Fibroblast of peridontal ligament (primary cell): ENCODE measurements at regions not wholly inside any gene's neighbourhood (a gene's known extent, or its start where the extent isn't known, plus 50 kb on each side); places are given as distances from the start of the nearest gene placed in this dataset.
"Not testable (repeated sequence)": the region's sequence is repeated elsewhere in the genome, so short reads cannot be mapped to it uniquely, and the experiment has no call there.

Source experiments
- DNase-seq: peaks from one replicate; pipeline ENCODE4 v3.0.0-alpha.2; 2010; ENCODE audit errors: extremely low read depth

DNA sequence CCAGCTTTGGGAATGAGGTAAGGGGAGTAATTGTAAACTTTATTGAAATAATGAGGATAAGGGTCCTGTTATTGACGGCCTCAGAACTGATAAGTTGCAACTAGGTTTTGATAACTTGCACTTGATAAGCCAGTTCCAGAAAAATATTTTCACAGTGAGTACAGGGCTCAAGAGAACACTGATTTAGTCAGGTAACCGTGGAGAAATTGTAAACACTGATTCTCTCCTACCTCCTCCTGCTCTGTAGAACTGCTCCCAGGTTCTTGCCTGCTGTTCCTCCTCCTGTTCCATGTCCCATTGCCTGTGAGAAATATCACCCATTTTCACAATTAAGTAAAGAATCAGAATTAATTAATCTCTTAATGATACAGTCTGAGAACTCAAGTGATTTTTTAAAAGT, 55.0 kb upstream of the CXXC4 start:
- no peak for DNase-seq

DNA sequence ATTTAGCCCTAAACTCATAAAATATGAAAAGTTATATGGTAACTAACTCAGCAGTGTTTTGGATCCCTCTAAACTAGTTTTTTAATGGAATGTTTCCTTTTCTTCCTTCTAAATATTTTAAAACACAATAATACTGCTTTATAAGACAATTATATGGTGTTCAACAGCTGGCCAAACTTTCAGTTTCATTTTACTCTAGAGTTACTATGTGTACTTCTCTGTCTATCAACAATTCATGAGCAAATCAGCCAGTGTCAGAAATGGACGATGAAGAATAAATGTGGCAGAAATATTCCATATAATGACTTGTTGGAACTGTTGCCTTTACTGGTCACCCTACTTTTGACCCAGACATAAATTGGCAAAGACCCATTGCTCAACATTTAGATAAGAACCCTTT, 64.8 kb upstream of the CXXC4 start:
- no peak for DNase-seq

DNA sequence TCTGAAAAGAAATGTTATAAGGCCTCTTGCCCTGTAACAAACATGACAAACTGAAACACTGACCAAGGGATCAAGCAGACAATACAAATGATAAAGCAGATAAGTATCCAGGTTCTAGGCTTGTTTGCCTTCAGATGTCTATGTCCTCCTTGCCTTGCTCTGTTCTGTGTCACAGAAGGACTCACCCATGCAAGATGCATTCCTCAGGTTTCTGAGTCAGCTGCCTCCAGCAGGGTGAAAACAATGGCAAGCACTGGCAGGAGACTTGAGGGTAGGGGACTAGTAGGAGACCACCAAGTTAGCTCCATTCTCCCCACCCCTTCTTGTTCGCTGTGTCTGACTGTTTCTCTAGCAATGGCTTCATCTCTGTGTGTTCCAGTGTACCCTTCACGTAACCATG, 76.6 kb upstream of the CXXC4 start:
- no peak for DNase-seq

DNA sequence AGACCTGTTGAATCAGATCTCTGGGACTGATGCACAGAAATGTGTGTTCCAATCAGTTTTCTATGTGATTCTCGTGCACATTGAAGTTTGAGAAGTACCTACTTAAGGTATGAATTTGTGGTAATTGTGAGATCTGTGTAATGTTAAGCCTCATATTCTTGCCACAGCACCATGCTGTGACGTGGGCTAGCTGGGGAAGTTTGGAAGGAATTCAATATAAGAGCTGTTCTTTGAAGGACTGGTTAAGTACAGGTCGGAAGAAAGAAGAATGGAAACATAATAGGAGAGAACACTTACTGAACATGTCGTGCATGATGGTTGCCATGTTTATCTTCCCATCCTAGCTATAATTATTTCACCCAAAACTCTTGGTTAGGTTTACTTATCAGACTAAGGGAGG, 79.7 kb upstream of the CXXC4 start:
- DNase-seq = no peak

DNA sequence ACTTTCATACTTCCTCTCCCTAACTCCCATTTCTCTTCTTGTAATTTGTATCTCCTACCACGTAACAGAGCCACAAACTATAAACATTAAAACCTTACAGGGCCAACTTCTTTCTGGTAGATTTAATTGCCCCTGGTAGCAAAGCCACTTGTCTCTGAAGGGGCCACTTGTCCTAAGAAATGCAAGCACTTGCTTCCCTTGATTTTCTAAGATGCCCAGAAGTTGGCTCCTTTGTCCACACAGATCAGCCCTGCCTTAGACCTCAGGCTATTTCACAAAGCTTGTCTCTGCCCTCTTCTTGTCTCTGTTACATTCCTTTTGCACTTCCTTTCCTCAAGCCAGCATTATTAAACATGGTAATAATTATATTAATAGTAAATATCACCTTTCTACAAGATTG, 80.6 kb upstream of the CXXC4 start:
- DNase-seq = no peak

DNA sequence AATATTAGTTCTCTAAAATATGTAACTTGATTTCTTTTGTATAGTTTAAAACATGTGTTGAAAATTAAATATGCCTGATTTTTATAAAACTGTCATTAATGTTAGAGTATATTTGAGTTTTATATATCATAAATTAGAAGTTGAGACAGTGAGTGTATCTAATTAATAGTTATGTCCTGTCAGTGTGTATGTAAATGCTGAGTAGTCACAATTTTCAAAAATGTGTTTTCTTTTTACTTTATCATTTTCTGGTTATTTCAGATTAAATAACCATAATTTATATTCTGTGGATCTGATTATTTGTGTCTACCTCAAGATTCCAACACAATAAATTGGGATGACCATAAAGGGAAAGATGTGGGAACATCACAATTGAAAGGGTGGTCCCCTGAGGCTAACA, 82.7 kb upstream of the CXXC4 start:
- no peak for DNase-seq

DNA sequence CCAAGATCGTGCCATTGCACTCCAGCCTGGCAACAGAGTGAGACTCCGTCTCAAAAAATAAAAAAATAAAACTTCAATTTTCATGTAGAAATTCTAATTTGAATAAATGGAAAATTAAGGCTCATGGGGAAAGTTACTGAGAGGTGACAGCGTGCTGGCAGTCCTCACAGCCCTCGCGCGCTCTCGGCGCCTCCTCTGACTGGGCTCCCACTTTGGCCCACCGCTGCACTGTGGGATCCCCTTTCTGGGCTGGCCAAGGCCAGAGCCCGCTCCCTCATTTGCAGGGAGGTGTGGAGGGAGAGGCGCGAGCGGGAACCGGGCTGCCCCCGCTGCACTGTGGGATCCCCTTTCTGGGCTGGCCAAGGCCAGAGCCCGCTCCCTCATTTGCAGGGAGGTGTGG, 86.8 kb upstream of the CXXC4 start:
- not testable (repeated sequence) for DNase-seq

DNA sequence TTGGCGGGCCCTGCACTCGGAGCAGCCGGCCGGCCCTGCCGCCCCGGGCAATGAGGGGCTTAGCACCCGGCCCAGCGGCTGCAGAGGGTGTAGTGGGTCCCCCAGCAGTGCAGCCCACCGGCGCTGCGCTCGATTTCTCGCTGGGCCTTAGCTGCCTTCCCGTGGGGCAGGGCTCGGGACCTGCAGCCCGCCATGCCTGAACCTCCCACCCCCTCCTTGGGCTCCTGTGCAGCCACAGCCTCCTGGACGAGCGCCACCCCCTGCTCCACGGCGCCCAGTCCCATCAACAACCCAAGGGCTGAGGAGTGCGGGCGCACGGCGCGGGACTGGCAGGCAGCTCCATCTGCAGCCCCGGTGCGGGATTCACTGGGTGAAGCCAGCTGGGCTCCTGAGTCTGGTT, 87.4 kb upstream of the CXXC4 start:
- DNase-seq = not testable (repeated sequence)

DNA sequence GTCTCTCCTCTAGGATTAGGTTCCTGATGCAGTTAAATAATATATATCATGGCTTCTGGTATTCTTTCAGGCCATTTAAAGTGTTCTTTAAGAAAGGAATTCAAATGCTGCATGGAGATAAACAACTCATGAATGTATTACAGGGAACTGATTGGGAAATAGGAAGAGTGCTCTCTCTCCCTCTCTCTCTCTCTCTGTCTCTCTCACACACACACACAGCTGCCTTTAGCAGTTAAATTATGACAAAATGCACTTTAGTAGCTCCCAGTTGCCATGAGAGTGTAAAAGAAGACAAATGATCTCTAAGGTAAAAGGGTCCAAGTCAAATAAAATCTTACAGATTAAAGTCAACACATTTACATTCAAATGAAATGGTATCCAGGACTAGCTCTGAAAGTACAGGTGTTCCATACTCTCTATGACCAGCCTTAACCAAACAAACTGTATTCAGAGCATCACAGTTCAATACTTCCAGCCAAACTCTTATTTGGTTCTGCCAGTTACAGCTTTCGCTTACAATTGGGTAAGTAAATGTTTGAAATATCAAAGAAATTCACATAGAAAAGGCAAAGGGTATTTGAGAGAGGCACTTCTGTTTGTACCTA, 94.7 kb upstream of the CXXC4 start:
- DNase-seq = no peak

DNA sequence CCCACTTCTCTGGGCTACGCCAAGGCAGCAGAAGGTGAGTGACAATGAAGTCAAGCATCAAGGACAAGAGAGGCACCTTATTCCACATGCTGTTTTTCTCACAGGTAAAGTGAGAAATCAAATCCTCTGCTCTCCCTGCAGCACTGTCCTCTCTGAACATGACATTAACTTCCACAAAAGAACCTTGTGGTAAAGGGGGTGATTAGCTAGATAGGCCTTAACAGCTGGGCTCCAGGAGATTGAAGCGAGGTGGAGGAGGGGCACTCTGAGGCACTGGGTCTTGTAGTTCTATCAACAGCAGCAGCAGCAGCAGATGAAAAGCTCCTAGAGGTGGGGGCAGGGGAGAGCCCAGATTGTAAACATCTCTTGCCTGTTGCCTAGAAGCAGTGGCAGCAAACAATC, 96.8 kb upstream of the CXXC4 start:
- no peak for DNase-seq

DNA sequence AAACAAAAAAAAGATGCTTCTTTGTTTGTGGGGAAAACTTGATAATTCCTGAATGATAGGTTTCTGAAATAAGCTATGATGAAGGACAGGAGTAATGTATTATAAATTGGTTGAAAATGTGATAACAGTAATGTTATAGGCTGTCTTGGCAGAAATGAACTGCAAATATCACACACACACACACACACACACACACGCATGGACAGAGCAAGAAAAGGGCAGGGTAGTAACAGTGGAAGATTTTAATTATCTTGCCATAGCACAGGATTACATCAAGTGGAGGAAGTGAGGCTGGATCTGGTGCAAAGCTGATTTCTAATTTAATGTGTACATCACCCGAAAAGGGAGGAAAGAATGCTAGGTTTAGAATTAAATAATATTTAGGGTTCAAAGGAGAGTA, 97.5 kb upstream of the CXXC4 start:
- no peak for DNase-seq

DNA sequence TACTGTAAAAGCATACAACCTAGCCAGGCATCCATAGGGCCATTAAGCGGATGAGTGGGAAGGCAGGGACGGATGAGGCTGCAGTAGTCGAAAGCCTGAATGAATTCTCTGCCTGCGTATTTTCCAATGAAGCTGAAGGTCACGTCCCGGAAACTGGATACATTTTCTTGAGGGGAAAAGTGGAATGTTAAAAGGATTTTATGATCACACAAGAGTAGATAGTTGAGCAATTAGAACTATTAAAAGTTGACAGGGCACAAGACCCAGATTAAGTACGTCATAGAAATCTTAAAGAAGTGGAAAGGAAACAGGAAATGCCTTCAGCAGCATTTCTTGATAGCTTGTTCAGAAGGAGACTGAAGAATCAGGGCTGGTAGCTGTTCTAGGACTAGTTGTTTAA, 98.3 kb upstream of the CXXC4 start:
- DNase-seq = no peak

DNA sequence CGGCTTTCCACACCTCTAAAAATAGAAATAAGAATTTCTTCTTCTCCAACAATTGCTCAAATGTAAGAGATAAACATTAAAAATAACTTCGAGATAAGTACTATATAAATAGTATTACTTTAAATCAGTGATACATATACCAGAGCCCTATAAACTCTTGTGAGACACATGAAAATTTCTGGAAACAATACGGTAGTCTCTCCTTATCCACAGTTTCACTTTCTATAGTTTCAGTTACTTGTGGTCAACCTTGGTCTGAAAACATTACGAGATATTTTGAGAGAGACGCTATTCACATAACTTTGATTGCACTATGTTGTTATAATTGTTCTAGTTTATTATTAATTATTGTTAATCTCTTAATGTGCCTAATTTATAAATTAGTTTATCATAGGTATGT, 101.5 kb upstream of the CXXC4 start:
- DNase-seq = no peak

DNA sequence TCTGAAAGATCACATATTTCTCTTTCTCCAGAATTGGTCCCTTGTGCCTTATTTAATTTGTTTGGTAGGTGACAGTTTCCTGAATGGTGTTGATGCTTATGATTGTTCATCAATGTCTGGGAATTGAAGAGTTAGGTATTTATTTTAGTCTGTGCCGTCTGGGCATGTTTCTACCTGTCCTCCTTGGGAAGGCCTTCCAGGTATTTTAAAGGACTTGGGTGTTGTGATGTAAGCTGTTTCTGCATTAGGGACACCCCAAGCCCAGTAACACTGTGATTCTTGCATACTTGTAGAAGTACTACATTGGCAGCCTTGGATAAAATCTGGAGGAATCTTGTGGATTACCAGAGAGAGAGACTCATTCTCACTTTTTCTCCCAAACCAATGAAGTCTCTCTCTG, 120.8 kb upstream of the CXXC4 start:
- no peak for DNase-seq

DNA sequence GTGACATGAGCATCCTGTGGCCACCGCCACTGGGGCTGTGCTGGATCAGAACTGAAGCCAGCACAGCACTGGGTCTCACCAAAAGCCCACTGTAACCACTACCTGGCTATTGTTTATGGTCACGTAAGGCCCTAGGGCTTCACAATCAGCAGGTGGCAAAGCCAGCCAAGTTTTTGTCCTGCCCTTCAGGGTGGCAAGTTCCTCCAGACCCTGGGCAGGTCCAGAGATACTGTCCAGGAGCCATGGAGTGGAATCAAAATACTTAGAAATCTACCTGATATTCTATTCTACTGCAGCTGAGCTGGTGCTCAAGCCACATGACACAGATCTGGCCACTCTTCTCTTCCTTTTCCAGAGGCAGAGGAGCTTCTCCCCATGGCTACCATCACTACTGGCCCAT, 121.2 kb upstream of the CXXC4 start:
- DNase-seq = no peak

DNA sequence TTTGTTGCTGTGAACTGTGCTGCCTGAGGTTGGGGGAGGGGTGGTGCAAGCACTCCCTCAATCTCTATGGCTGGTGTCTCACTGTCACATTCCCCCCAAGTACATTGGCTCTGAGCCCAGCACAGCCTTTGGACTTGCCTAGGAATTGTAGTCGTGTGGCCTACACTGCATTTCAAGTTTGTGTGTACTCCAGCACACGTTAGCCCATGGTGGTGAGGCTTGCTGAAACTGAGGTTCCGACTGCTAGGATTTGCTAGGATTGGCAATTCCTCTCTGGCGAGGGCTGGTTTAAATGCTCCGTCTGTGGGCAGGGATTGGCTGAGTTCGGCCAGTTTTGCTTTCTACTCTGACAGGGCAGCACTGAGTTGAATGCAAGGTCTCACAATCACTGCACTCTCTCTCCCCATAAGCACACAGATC, 121.7 kb upstream of the CXXC4 start:
- no peak for DNase-seq

DNA sequence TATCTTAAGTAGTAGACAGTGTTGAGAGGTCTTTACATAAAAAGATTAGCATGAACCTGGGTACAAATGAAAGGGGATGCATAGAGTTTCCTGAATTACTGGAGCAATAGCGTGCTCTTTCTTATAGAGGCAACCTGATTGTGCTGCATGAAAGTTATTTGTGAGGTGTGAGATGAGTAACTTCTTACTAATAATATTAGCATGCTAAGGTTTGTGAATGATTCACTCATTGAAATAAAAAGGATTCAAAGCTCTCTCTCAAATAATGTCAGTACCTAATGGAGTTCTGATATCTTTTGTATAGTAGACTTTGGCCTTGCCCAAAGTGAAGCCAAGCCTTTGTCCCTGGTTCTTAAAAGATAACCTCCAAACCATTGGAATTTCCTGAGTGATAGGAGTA, 131.0 kb upstream of the CXXC4 start:
- DNase-seq = no peak

DNA sequence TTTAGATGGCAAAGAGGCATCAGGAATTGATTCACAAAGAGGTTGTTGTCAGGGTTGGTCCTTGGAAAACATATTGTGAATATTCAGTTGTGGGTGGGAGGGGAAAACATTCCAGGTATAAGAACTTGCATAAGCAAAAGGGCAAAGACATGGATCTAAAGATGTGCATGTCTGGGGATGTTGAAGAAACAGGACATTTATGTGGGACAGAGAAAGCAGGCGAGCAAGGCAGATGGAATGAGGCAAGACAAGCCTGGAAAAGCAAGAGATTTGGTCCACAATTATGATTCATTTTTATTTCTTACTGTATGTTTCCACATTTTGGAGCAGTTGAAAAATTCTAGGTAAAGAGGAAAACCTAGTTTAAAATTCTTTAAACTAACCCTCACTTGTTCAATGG, 134.9 kb upstream of the CXXC4 start:
- no peak for DNase-seq

DNA sequence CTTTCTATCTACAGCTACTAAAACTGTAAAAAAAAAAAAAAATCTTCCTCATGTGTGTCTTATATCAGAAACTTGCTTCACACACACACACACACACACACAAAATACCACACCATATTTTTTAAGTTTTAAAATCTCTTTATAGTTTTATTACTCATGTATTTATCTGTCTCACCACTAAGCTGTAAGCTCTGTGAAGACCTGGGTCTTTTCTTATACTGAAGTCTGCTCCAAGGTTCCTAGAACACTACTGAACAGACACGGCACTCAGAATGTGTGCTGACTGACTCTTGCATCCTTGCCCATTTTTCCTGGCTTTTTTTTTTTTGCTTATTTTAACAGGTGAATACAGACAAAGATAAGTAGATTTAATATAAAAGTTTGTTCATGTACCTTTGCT, 135.6 kb upstream of the CXXC4 start:
- DNase-seq = no peak

DNA sequence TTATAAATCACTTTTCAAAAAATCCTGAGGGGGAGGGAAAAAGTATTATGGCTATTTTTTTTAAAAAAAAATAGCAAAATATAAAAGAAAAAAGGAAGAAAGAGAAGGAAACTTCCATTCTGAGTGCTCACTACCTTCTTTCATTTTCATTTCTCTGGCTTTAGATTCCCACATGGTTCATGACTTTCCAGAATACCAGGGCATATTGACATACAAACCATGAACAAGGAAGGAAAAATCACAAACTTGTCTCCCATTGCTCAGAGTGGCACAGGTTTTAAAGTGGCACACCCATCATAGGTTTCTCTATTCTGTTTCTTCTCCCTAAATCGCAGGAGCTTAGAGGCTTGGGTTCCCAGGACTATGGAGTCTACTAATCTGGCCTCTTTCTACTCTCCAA, 136.3 kb upstream of the CXXC4 start:
- no peak for DNase-seq

DNA sequence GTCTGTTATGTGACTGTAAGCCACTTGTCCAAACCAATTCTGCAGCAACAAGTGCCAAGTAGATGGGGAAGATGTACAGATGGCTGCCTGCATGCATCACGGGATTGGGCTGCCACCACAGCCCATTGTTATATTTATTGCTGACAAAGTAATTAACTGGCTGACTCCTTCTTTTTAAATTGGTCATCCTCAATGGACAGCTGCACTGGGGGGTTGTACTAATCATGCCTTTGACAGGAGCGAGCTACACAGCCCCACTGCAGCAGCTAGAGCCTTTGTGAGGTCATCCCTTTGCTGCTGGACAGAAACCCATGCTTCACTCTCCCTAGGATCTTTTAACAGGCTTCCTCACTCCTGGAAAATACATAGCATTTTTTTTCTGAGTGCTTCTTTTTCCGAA, 146.7 kb upstream of the CXXC4 start:
- no peak for DNase-seq

DNA sequence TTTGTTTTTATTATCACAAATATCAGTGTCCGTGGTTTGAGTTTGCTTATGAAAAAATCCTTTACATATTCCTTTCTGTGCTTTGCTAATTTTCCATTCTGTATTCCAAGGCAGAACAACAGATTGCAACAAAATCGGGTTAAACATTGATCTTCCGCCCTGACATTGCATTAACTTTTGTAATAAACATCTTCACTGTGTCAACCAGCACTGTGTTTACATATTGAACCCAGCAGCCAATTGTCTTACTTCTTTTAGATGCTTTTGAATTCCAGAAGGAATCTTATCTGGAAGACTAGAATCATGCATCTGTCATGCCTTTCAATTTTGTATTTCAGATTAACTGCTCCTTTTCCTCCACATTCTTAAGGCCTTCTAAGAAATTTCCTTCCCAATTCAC, 147.8 kb upstream of the CXXC4 start:
- DNase-seq = no peak

DNA sequence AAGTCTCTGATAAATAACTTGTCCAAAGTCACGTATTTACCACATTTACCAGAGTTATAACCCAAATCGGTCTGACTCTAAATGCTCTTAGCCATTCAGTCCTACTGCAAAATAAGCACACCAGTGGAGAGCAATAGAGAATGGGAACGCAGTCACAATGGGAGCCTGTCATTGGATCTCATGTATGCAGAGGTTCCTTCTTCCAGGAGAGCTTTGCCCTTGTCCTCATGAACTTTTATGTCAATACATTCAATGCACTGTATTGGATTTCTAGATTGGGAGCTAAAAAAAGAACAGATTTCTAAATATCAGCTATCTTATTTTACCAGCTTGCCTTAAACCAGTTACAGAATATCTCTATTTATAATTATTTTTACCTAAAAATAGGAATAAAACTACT, 149.1 kb upstream of the CXXC4 start:
- DNase-seq = no peak

DNA sequence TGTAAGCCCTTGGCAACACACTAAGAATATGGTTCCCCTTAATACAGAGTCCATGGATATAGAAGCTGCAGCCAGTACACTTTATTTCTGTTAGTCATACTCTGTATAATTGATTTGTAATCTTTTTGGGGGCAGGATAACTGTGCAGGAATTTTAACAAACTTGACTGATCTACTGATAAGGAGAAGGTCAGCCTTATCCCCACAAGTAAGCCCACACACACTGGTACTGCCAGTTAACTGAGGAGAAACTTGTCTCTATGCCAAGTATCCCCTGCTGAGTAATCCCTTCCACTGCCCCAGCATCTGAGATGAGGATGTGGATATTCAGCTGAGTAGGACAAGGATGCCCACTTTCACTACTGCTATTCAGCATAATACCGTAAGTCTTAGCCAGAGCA, 154.9 kb upstream of the CXXC4 start:
- no peak for DNase-seq

DNA sequence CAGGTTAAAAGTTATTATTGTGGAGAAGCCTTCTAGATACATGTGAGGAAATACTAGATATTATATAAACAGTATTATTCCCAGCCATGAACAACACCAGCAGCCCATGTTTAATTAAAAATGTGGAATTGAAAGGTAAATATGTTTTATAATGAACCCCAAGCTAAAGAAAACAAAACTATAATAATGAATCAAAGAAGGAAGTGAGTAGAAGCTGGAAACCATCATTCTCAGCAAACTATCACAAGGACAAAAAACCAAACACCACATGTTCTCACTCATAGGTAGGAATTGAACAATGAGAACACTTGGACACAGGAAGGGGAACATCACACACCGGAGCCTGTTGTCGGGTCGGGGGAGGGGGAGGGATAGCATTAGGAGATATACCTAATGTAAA, 167.6 kb upstream of the CXXC4 start:
- DNase-seq = not testable (repeated sequence)
